HG02678 (cell line): ENCODE measurements at regions not wholly inside any gene's neighbourhood (a gene's known extent, or its start where the extent isn't known, plus 50 kb on each side); places are given as distances from the start of the nearest gene placed in this dataset.
A peak's percentile ranks its signal among the peaks of the same experiment; 100 is the strongest.

ENCODE experiments used
- ATAC-seq: cut with Tn5 transposase; IDR thresholded peaks from one replicate; pipeline ENCODE4 v1.9.1; 2021; ENCODE audit warnings: mild to moderate bottlenecking, moderate library complexity; ENCODE audit not compliant: unreplicated experiment

- ATAC-seq = no peak
Observed at GRCh38 chr7:142606081-142606480, 143.2 kb upstream of the PRSS1 start.

GRCh38 chr7:142604671-142605070 is 144.6 kb upstream of the PRSS1 start:
- ATAC-seq = no peak

- peak; percentile 53 for ATAC-seq
Observed at GRCh38 chr7:142603870-142604448, 145.3 kb upstream of the PRSS1 start.

DNA sequence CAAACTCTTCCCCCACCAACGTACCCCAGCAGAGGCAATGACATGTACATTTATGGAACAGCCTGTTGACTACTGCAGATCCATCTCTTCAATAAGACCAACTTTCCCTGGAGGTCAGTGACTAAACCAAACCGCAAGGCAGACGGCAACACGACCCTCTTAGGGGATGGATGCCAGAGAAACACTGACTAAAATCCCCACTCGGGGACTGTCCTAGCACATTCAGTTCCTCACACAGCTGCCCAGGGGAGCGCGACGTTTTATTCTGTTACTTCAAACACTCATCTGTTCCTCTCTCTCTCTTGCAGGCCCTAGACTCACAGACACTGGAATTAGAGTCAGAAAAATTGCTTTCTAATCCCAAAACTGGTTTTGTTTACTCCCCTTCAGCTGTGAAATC is 146.5 kb upstream of the PRSS1 start:
- no peak for ATAC-seq

DNA sequence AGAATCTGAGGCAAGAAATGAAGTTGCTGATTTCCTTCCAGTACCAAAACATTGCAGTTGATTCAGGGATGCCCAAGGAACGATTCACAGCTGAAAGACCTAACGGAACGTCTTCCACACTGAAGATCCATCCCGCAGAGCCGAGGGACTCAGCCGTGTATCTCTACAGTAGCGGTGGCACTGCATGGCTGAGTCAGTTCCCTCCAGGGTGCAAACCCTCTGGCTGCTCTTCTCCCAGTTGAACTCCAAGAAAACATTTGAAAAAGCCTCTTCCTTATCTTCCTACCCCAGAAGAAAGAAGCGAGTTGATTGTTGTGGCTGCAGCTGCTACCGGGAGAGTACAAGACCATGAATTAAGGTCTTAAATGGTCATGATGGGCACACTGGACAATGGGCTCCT is 147.1 kb upstream of the PRSS1 start:
- ATAC-seq = no peak

DNA sequence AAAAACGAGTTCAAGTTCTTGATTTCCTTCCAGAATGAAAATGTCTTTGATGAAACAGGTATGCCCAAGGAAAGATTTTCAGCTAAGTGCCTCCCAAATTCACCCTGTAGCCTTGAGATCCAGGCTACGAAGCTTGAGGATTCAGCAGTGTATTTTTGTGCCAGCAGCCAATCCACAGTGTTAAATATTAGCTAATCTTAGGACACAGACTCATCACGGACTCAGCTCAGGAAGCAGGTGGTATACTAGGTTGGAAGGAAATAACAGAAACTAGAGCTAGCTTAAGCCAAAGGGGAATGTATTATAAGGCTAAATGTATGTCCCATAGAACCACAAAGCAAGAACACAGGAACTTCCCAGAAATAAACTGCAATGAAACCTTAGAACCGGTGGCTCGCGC is 151.0 kb upstream of the PRSS1 start:
- no peak for ATAC-seq

DNA sequence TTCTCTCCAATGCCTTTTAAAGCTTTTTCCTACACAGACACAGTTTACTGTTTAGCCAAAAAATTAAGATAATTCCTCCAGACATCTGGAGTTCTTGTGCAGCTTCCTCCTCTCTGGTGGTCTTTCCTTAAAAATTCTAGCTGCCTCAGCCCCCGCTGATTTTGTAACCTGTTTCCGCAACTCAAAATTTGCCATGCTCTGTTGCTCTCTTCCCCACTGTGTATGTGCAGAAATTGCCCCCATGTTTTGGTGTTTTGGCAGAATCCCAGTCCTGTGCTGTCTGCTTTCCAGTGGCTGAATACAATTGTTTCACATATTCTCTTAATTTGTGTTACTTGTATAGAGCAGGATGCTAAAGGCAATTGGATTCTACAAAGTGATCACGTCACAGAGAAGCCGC is 151.7 kb upstream of the PRSS1 start:
- no peak for ATAC-seq

- ATAC-seq = no peak
Observed at GRCh38 chr7:142595816-142596516, 153.3 kb upstream of the PRSS1 start.

DNA sequence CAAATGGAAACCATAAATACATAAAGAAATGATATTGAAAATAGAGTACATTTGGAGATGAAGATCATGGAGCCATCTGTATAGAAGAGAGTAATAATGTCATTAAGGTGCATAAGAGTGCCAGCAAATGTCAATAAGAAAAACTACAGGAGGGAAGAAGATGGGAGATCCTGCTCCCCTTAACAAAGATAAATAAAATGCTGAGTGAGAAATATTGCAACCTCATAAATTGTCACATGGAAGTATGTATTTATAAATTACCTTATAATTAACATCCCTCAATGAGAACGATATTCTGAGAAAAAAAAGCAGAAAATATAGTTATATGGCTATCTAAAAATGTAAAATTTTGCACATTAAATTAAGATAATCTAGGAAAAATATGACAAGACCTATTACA is 155.2 kb upstream of the PRSS1 start:
- ATAC-seq = no peak

DNA sequence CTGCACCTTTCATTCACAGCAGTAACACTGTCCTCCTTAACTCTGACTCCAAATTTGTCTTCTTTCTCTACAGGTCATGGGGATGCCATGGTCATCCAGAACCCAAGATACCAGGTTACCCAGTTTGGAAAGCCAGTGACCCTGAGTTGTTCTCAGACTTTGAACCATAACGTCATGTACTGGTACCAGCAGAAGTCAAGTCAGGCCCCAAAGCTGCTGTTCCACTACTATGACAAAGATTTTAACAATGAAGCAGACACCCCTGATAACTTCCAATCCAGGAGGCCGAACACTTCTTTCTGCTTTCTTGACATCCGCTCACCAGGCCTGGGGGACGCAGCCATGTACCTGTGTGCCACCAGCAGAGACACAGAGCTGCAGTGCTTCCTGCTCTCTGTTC is 156.2 kb upstream of the PRSS1 start:
- ATAC-seq = no peak

- no peak for ATAC-seq
Observed at GRCh38 chr7:142592664-142593063, 156.6 kb upstream of the PRSS1 start.

GRCh38 chr7:142592231-142592630 is 157.0 kb upstream of the PRSS1 start:
- ATAC-seq = no peak

GRCh38 chr7:142590830-142591457 is 158.3 kb upstream of the PRSS1 start:
- no peak for ATAC-seq

DNA sequence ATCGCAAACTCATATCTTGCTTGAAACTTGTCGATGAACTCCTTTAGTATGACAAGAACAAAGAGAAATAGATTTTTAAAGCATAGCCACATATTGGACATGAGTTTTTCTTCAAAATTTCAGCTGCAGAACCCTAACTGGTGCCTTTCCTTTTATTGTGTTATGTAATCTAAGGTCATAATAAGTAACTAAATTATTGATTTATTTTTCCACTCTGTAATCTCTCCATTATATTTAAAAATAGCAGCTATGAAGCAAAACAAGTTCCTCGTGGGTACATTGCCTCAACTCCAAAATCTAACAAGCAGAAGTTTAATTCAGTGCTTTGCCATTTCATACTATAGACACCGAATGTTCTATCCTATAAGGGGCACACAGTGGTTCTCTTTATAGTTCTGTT is 159.2 kb upstream of the PRSS1 start:
- ATAC-seq = no peak

DNA sequence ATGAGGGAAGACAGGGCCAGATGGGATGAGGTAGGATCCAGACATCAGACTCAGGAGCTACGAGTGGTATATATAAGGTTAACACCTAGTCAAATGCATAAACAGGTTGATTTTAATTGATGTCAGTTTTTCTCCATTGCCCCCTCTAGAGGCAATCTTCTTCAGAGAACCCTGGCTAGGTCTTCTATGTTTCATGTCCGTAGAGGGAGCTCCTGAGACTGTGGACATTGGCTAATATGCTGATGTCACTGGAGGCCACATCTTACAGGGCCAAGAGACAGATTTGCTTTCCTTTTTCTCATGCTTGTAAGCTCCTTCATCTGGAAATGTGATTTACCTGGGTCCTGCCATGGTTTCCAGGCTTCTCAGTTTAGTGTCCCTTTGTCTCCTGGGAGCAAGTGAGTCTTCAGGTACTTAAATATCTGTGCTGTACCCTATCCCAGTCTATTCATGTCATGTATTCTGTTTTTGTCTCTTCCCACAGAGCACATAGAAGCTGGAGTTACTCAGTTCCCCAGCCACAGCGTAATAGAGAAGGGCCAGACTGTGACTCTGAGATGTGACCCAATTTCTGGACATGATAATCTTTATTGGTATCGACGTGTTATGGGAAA is 161.6 kb upstream of the PRSS1 start:
- peak; percentile 74 for ATAC-seq

- no peak for ATAC-seq
Observed at GRCh38 chr7:142586611-142587010, 162.7 kb upstream of the PRSS1 start.

DNA sequence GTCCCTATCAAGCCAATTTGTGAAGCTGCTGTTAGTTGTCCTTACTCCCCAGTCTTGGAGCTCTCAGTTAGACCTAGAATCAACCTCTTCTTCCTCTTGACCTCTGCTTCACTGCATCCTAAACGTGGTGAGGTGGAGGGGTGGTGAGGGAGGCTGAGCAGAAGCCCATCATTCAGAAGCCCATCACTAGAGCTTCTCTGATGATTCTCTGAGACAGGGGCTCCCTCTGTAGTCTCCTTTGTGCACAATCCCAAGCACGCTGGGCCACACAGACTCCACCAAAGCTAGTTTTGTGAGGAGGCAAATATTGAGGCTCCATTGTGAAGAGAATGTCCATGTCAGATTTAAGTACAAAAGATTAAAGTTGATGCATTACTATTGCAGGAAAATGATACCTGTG is 163.8 kb upstream of the PRSS1 start:
- ATAC-seq = no peak

- ATAC-seq = no peak
Observed at GRCh38 chr7:142584765-142585164, 164.5 kb upstream of the PRSS1 start.

GRCh38 chr7:142583446-142583845 is 165.8 kb upstream of the PRSS1 start:
- peak; percentile 73 for ATAC-seq

DNA sequence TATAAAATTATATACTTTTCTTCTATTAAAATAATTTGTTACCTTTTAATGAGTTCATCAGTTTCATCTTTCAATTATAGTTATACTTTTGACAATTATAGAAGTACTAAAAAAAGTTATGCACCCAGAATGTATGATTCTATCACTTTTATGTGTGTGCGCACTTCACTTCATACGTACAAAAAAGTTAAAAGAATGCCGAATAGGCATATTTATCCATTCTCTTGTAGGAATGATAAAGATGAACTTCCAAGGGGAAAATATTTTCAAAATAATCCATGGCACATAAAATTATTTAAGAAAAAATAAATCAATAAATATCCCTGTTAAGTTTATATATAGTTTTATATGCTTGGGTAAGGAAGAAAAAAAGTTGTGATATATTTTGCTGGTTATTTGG is 166.9 kb upstream of the PRSS1 start:
- no peak for ATAC-seq

GRCh38 chr7:142581341-142581740 is 167.9 kb upstream of the PRSS1 start:
- ATAC-seq = peak; percentile 76

GRCh38 chr7:142579946-142580345 is 169.3 kb upstream of the PRSS1 start:
- ATAC-seq = peak; percentile 31
